ENCODE measurements at regions not wholly inside any gene's neighbourhood (a gene's known extent, or its start where the extent isn't known, plus 50 kb on each side); places are given as distances from the start of the nearest gene placed in this dataset.
"Not testable (repeated sequence)": the region's sequence is repeated elsewhere in the genome, so short reads cannot be mapped to it uniquely, and the experiment has no call there.

- Histone ChIP-seq H3K27me3 (ENCODE audit: control insufficient read depth, insufficient read depth, low read length) (peaks cover 2% of the 10 kb centered on the region; the same call in 1 of the 2 replicates), H3K4me3 (ENCODE audit: insufficient read depth, low read depth, low read length) (no peak overlapping the region)
Observed at GRCh38 chr11:45383224-45383623, 97.1 kb upstream of the SYT13 start.

GRCh38 chr11:45382133-45382878 lies 96.2 kb upstream of the SYT13 start:
- H3K36me3 ChIP-seq (replicated peaks; ENCODE audit: control insufficient read depth, insufficient read depth, low read length), result no peaks in the 10 kb centered on the region
- DNase-seq, result no peak
- H3K4me3 ChIP-seq (ENCODE audit: insufficient read depth, low read depth, low read length), result no peak overlapping the region
- H3K27me3 ChIP-seq (ENCODE audit: control insufficient read depth, insufficient read depth, low read length), result peaks cover 2% of the 10 kb centered on the region; the same call in 1 of the 2 replicates

More at GRCh38 chr11:45383224-45383623, 97.1 kb upstream of the SYT13 start:
- DNase-seq, result no peak
- no peaks in the 10 kb centered on the region for H3K36me3 ChIP-seq (replicated peaks; ENCODE audit: control insufficient read depth, insufficient read depth, low read length)

GRCh38 chr11:45379162-45379863 lies 93.2 kb upstream of the SYT13 start:
- Histone ChIP-seq H3K4me3 (ENCODE audit: insufficient read depth, low read depth, low read length) (no peak overlapping the region), H3K36me3 (replicated peaks; ENCODE audit: control insufficient read depth, insufficient read depth, low read length) (no peaks in the 10 kb centered on the region), H3K27me3 (ENCODE audit: control insufficient read depth, insufficient read depth, low read length) (peaks cover 4% of the 10 kb centered on the region; the same call in 1 of the 2 replicates)
- DNase-seq, result no peak

GRCh38 chr11:45378516-45378915 lies 92.4 kb upstream of the SYT13 start:
- no peak for DNase-seq
- H3K36me3 ChIP-seq (replicated peaks; ENCODE audit: control insufficient read depth, insufficient read depth, low read length), result no peaks in the 10 kb centered on the region
- H3K4me3 ChIP-seq (ENCODE audit: insufficient read depth, low read depth, low read length), result no peak overlapping the region
- peaks cover 4% of the 10 kb centered on the region; the same call in 1 of the 2 replicates for H3K27me3 ChIP-seq (ENCODE audit: control insufficient read depth, insufficient read depth, low read length)

- DNase-seq, result no peak
- H3K36me3 ChIP-seq (replicated peaks; ENCODE audit: control insufficient read depth, insufficient read depth, low read length), result no peaks in the 10 kb centered on the region
- peaks cover 5% of the 10 kb centered on the region; the same call in 1 of the 2 replicates for H3K27me3 ChIP-seq (ENCODE audit: control insufficient read depth, insufficient read depth, low read length)
- H3K4me3 ChIP-seq (ENCODE audit: insufficient read depth, low read depth, low read length), result no peak overlapping the region
Observed at GRCh38 chr11:45374653-45375059, 88.5 kb upstream of the SYT13 start.

GRCh38 chr11:45374130-45374529 lies 88.0 kb upstream of the SYT13 start:
- peaks cover 5% of the 10 kb centered on the region; the same call in 1 of the 2 replicates for H3K27me3 ChIP-seq (ENCODE audit: control insufficient read depth, insufficient read depth, low read length)
- H3K36me3 ChIP-seq (replicated peaks; ENCODE audit: control insufficient read depth, insufficient read depth, low read length), result no peaks in the 10 kb centered on the region
- no peak for DNase-seq
- H3K4me3 ChIP-seq (ENCODE audit: insufficient read depth, low read depth, low read length), result no peak overlapping the region

- H3K36me3 ChIP-seq (replicated peaks; ENCODE audit: control insufficient read depth, insufficient read depth, low read length), result no peaks in the 10 kb centered on the region
- peaks cover 5% of the 10 kb centered on the region; the same call in 1 of the 2 replicates for H3K27me3 ChIP-seq (ENCODE audit: control insufficient read depth, insufficient read depth, low read length)
- H3K4me3 ChIP-seq (ENCODE audit: insufficient read depth, low read depth, low read length), result no peak overlapping the region
- DNase-seq, result no peak
Observed at GRCh38 chr11:45373506-45374035, 87.4 kb upstream of the SYT13 start.

GRCh38 chr11:45372414-45372813 lies 86.3 kb upstream of the SYT13 start:
- DNase-seq; H3K36me3 ChIP-seq (replicated peaks; ENCODE audit: control insufficient read depth, insufficient read depth, low read length); H3K27me3 ChIP-seq (ENCODE audit: control insufficient read depth, insufficient read depth, low read length); H3K4me3 ChIP-seq (ENCODE audit: insufficient read depth, low read depth, low read length): not testable (repeated sequence)

- Histone ChIP-seq H3K4me3 (ENCODE audit: insufficient read depth, low read depth, low read length) (peak overlapping the region; percentile 37; the same call in 1 of the 2 replicates), H3K36me3 (replicated peaks; ENCODE audit: control insufficient read depth, insufficient read depth, low read length) (no peaks in the 10 kb centered on the region), H3K27me3 (ENCODE audit: control insufficient read depth, insufficient read depth, low read length) (peaks cover 3% of the 10 kb centered on the region)
- DNase-seq, result peak; percentile 93
Observed at GRCh38 chr11:45371251-45372115, 85.3 kb upstream of the SYT13 start.

GRCh38 chr11:45369313-45369712 lies 83.2 kb upstream of the SYT13 start:
- peaks cover 3% of the 10 kb centered on the region for H3K27me3 ChIP-seq (ENCODE audit: control insufficient read depth, insufficient read depth, low read length)

GRCh38 chr11:45368697-45369096 lies 82.6 kb upstream of the SYT13 start:
- no peak overlapping the region for H3K4me3 ChIP-seq (ENCODE audit: insufficient read depth, low read depth, low read length)
- no peaks in the 10 kb centered on the region for H3K36me3 ChIP-seq (replicated peaks; ENCODE audit: control insufficient read depth, insufficient read depth, low read length)
- H3K27me3 ChIP-seq (ENCODE audit: control insufficient read depth, insufficient read depth, low read length), result peaks cover 3% of the 10 kb centered on the region
- DNase-seq, result no peak

More at GRCh38 chr11:45369313-45369712, 83.2 kb upstream of the SYT13 start:
- DNase-seq, result no peak
- Histone ChIP-seq H3K4me3 (ENCODE audit: insufficient read depth, low read depth, low read length) (no peak overlapping the region), H3K36me3 (replicated peaks; ENCODE audit: control insufficient read depth, insufficient read depth, low read length) (no peaks in the 10 kb centered on the region)

- Histone ChIP-seq H3K27me3 (ENCODE audit: control insufficient read depth, insufficient read depth, low read length) (peaks cover 2% of the 10 kb centered on the region), H3K4me3 (ENCODE audit: insufficient read depth, low read depth, low read length) (no peak overlapping the region), H3K36me3 (replicated peaks; ENCODE audit: control insufficient read depth, insufficient read depth, low read length) (no peaks in the 10 kb centered on the region)
- DNase-seq, result no peak
Observed at GRCh38 chr11:45366619-45367190, 80.6 kb upstream of the SYT13 start.

- no peaks in the 10 kb centered on the region for H3K36me3 ChIP-seq (replicated peaks; ENCODE audit: control insufficient read depth, insufficient read depth, low read length)
- no peak overlapping the region for H3K4me3 ChIP-seq (ENCODE audit: insufficient read depth, low read depth, low read length)
- no peaks in the 10 kb centered on the region; the same call in 1 of the 2 replicates for H3K27me3 ChIP-seq (ENCODE audit: control insufficient read depth, insufficient read depth, low read length)
- DNase-seq, result no peak
Observed at GRCh38 chr11:45365961-45366618, 79.9 kb upstream of the SYT13 start.
